ENCODE measurements at regions not wholly inside any gene's neighbourhood (a gene's known extent, or its start where the extent isn't known, plus 50 kb on each side); places are given as distances from the start of the nearest gene placed in this dataset.

- no peak for TF ChIP-seq CTCF (IDR thresholded peaks at IDR 0.05; ENCODE audit: borderline replicate concordance, extremely low read depth, low read length, poor library complexity, severe bottlenecking)
- no peak for TF ChIP-seq EZH2 (IDR thresholded peaks at IDR 0.05; ENCODE audit: borderline replicate concordance, low read depth, low read length, severe bottlenecking)
Observed at GRCh38 chr11:103610435-103610834, 426.0 kb upstream of the DDI1 start.

Data from DND-41 (cell line).